Neural cell (in vitro differentiated cells): ENCODE measurements at regions not wholly inside any gene's neighbourhood (a gene's known extent, or its start where the extent isn't known, plus 50 kb on each side); places are given as distances from the start of the nearest gene placed in this dataset.

Experiments used
- H2AFZ ChIP-seq: fragments of 200-600, 300-800 bp; sonication (generic), shearing (Covaris generic); 2 replicates; pipeline ENCODE4 v1.6.0; 2014; ENCODE audit warnings: low read depth, mild to moderate bottlenecking, antibody characterized with exemption, low read length, moderate library complexity
- H3F3A ChIP-seq: fragments of 200-600 bp; shearing (Covaris generic); 2 replicates; pipeline ENCODE4 v1.6.1; 2016; ENCODE audit warnings: mild to moderate bottlenecking, moderate library complexity, mixed read lengths, antibody characterized with exemption, low read length; ENCODE audit not compliant: insufficient read depth, poor library complexity, severe bottlenecking
- H3K27ac ChIP-seq: fragments of 200-600, 300-800 bp; sonication (generic), shearing (Covaris generic); 2 replicates; pipeline ENCODE4 v1.5.1; 2014; ENCODE audit warnings: mild to moderate bottlenecking, low read length, moderate library complexity
- H3K27me3 ChIP-seq: fragments of 300-800, 200-600 bp; sonication (generic), shearing (Covaris generic); 2 replicates; pipeline ENCODE4 v1.6.0; 2014; ENCODE audit warnings: mild to moderate bottlenecking, low read depth, low read length, moderate library complexity; ENCODE audit not compliant: insufficient read depth
- H3K36me3 ChIP-seq: fragments of 300-800, 200-600 bp; sonication (generic), shearing (Covaris generic); 2 replicates; pipeline ENCODE4 v1.5.1; 2014; ENCODE audit warnings: mild to moderate bottlenecking, antibody characterized with exemption, low read length, moderate library complexity; ENCODE audit not compliant: insufficient read depth
- H3K4me2 ChIP-seq: fragments of 300-800, 200-600 bp; sonication (generic), shearing (Covaris generic); 2 replicates; pipeline ENCODE4 v1.6.0; 2014; ENCODE audit warnings: mild to moderate bottlenecking, low read length
- H3K4me3 ChIP-seq: fragments of 300-800, 200-600 bp; sonication (generic), shearing (Covaris generic); 2 replicates; pipeline ENCODE4 v1.5.1; 2014; ENCODE audit warnings: mild to moderate bottlenecking, low read length, moderate library complexity
- H3K79me2 ChIP-seq: fragments of 200-600 bp; shearing (Covaris generic); replicated peaks from 2 replicates; pipeline ENCODE4 v1.6.0; 2014; ENCODE audit warnings: mild to moderate bottlenecking, low read length, moderate library complexity; ENCODE audit not compliant: insufficient read depth
- H3K9ac ChIP-seq: fragments of 300-800, 200-600 bp; sonication (generic), shearing (Covaris generic); 2 replicates; pipeline ENCODE4 v1.6.1; 2016; ENCODE audit warnings: mild to moderate bottlenecking, low read length, mixed read lengths
- H3K9me2 ChIP-seq: fragments of 200-600 bp; shearing (Covaris generic); 2 replicates; pipeline ENCODE4 v1.6.1; 2016; ENCODE audit warnings: mild to moderate bottlenecking, low read length, mixed read lengths; ENCODE audit not compliant: insufficient read depth
- H3K9me3 ChIP-seq: fragments of 200-600, 300-800 bp; sonication (generic), shearing (Covaris generic); 2 replicates; pipeline ENCODE4 v1.6.1; 2016; ENCODE audit warnings: mild to moderate bottlenecking, mixed run types, low read length, moderate library complexity, mixed read lengths
- H4K20me1 ChIP-seq: fragments of 200-600 bp; shearing (Covaris generic); 2 replicates; pipeline ENCODE4 v1.6.1; 2016; ENCODE audit warnings: mild to moderate bottlenecking, mixed run types; ENCODE audit not compliant: insufficient read depth
- EP300 ChIP-seq: fragments of 450-650 bp; conservative IDR thresholded peaks from 2 replicates; pipeline ENCODE4 v1.6.1; 2014; ENCODE audit warnings: antibody characterized with exemption, mild to moderate bottlenecking, moderate library complexity; ENCODE audit not compliant: poor library complexity, severe bottlenecking
- EZH2 ChIP-seq: fragments of 200-600, 300-800 bp; shearing (Covaris generic), sonication (generic); IDR thresholded peaks from 2 replicates; pipeline ENCODE4 v1.6.1; 2014; ENCODE audit warnings: antibody characterized with exemption, low read length, borderline replicate concordance, mild to moderate bottlenecking; ENCODE audit not compliant: insufficient read depth, poor library complexity, severe bottlenecking
- MXI1 ChIP-seq: fragments of 450-650 bp; conservative IDR thresholded peaks from 2 replicates; pipeline ENCODE4 v1.6.1; 2014; ENCODE audit warnings: antibody characterized with exemption, mild to moderate bottlenecking; ENCODE audit not compliant: poor library complexity, severe bottlenecking
- POLR2AphosphoS5 ChIP-seq: IDR thresholded peaks from 2 replicates; pipeline ENCODE4 v1.6.1; 2012
- RAD21 ChIP-seq: fragments of 450-650 bp; conservative IDR thresholded peaks from 2 replicates; pipeline ENCODE4 v1.6.1; 2014; ENCODE audit warnings: antibody characterized with exemption, mild to moderate bottlenecking, moderate library complexity
- SMC3 ChIP-seq: fragments of 450-650 bp; conservative IDR thresholded peaks from 2 replicates; pipeline ENCODE4 v1.6.1; 2014; ENCODE audit warnings: antibody characterized with exemption, mild to moderate bottlenecking, moderate library complexity; ENCODE audit not compliant: poor library complexity
- TAF1 ChIP-seq: IDR thresholded peaks from 2 replicates; pipeline ENCODE4 v1.6.1; 2012; ENCODE audit warnings: low read depth
- TF ChIP-seq, protein P1 (sequence below): IDR thresholded peaks from 2 replicates; pipeline ENCODE4 v1.6.1; 2012; ENCODE audit warnings: borderline replicate concordance
- TF ChIP-seq, protein P2 (sequence below): fragments of 450-650 bp; IDR thresholded peaks from 2 replicates; pipeline ENCODE4 v1.5.1; 2014; ENCODE audit warnings: antibody characterized with exemption, mild to moderate bottlenecking, moderate library complexity; ENCODE audit not compliant: poor library complexity, severe bottlenecking

DNA sequence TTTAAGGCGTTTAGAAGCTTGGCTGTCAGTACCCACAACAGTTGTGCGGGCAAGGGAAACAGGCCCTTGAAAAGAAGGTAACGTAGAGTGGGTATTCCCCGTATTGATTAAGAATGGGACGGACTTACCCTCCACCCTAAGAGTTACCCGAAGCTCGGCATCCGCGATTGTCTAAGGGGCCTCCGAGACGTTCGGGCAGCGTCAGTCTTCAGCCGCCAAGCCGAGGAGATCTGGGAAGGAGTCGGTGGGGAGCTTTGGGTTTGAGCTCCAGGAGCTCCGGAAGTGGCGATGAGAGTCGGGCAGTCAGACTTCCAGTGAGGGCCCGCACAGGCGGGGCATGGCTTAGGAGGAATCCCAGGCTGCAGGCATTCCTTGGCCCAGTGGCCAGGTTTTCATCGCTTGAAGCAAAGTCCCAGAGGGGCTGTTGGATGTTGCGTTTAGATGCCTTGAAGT, 748.2 kb upstream of the ADGRB3 start:
- no peaks in the 10 kb centered on the region for H3K9me3 ChIP-seq
- H3F3A ChIP-seq: no peaks in the 10 kb centered on the region
- H3K4me2 ChIP-seq: no peak overlapping the region
- H3K9ac ChIP-seq: no peak overlapping the region
- H3K79me2 ChIP-seq: no peaks in the 10 kb centered on the region
- no peak overlapping the region for H3K4me3 ChIP-seq
- no peak overlapping the region for H2AFZ ChIP-seq
- H3K27ac ChIP-seq: no peak overlapping the region
- H3K36me3 ChIP-seq: no peaks in the 10 kb centered on the region
- no peaks in the 10 kb centered on the region for H3K27me3 ChIP-seq
- no peaks in the 10 kb centered on the region for H3K9me2 ChIP-seq
- no peaks in the 10 kb centered on the region for H4K20me1 ChIP-seq
- TF ChIP-seq, protein P1, sequence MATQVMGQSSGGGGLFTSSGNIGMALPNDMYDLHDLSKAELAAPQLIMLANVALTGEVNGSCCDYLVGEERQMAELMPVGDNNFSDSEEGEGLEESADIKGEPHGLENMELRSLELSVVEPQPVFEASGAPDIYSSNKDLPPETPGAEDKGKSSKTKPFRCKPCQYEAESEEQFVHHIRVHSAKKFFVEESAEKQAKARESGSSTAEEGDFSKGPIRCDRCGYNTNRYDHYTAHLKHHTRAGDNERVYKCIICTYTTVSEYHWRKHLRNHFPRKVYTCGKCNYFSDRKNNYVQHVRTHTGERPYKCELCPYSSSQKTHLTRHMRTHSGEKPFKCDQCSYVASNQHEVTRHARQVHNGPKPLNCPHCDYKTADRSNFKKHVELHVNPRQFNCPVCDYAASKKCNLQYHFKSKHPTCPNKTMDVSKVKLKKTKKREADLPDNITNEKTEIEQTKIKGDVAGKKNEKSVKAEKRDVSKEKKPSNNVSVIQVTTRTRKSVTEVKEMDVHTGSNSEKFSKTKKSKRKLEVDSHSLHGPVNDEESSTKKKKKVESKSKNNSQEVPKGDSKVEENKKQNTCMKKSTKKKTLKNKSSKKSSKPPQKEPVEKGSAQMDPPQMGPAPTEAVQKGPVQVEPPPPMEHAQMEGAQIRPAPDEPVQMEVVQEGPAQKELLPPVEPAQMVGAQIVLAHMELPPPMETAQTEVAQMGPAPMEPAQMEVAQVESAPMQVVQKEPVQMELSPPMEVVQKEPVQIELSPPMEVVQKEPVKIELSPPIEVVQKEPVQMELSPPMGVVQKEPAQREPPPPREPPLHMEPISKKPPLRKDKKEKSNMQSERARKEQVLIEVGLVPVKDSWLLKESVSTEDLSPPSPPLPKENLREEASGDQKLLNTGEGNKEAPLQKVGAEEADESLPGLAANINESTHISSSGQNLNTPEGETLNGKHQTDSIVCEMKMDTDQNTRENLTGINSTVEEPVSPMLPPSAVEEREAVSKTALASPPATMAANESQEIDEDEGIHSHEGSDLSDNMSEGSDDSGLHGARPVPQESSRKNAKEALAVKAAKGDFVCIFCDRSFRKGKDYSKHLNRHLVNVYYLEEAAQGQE: no peak
- no peak for TF ChIP-seq POLR2AphosphoS5
- TF ChIP-seq EP300: no peak

DNA sequence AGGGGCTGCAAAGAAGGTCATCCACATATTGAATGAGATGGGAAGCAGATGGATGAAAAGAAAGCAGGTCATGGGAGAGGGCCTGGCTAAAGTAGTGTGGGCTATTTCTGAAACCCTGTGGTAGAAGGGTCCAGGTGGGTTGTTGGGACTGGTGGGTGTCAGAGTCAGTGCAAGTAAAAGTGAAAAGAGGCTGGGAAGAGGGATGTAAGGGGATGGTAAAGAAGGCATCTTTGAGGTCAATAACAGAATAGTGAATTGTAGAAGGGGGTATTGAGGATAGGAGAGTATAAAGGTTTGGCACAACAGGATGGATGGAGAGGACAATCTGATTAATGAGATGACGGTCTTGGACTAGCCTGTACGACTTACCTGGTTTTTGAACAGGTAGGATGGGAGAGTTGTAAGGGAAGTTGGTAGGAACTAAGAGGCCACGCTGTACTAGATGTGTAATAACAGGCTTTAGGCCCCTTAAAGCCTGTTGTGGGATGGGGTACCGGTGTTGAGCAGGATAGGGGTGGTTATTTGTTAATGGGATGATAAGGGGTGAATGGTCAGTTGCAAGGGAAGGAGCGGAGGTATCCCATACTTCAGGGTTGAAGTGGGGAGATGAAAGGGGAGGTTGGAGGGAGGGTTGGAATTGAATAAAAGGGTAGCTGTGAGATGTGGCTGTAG, 748.9 kb upstream of the ADGRB3 start:
- Histone ChIP-seq H3K9me2 (no peaks in the 10 kb centered on the region), H3K27me3 (no peaks in the 10 kb centered on the region), H3K27ac (no peak overlapping the region), H3K36me3 (no peaks in the 10 kb centered on the region), H4K20me1 (no peaks in the 10 kb centered on the region), H3F3A (no peaks in the 10 kb centered on the region), H3K9me3 (no peaks in the 10 kb centered on the region), H3K79me2 (no peaks in the 10 kb centered on the region), H3K9ac (no peak overlapping the region), H2AFZ (no peak overlapping the region), H3K4me3 (no peak overlapping the region), H3K4me2 (no peak overlapping the region)
- no peak for TF ChIP-seq EZH2
- TF ChIP-seq TAF1: no peak
- TF ChIP-seq, protein P1: no peak
- no peak for TF ChIP-seq MXI1
- no peak for TF ChIP-seq EP300
- TF ChIP-seq POLR2AphosphoS5: no peak
- TF ChIP-seq RAD21: no peak
- TF ChIP-seq SMC3: no peak
- TF ChIP-seq, protein P2, sequence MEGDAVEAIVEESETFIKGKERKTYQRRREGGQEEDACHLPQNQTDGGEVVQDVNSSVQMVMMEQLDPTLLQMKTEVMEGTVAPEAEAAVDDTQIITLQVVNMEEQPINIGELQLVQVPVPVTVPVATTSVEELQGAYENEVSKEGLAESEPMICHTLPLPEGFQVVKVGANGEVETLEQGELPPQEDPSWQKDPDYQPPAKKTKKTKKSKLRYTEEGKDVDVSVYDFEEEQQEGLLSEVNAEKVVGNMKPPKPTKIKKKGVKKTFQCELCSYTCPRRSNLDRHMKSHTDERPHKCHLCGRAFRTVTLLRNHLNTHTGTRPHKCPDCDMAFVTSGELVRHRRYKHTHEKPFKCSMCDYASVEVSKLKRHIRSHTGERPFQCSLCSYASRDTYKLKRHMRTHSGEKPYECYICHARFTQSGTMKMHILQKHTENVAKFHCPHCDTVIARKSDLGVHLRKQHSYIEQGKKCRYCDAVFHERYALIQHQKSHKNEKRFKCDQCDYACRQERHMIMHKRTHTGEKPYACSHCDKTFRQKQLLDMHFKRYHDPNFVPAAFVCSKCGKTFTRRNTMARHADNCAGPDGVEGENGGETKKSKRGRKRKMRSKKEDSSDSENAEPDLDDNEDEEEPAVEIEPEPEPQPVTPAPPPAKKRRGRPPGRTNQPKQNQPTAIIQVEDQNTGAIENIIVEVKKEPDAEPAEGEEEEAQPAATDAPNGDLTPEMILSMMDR: no peak
